ENCODE measurements at regions not wholly inside any gene's neighbourhood (a gene's known extent, or its start where the extent isn't known, plus 50 kb on each side); places are given as distances from the start of the nearest gene placed in this dataset.
"Not testable (repeated sequence)": the region's sequence is repeated elsewhere in the genome, so short reads cannot be mapped to it uniquely, and the experiment has no call there.

DNA sequence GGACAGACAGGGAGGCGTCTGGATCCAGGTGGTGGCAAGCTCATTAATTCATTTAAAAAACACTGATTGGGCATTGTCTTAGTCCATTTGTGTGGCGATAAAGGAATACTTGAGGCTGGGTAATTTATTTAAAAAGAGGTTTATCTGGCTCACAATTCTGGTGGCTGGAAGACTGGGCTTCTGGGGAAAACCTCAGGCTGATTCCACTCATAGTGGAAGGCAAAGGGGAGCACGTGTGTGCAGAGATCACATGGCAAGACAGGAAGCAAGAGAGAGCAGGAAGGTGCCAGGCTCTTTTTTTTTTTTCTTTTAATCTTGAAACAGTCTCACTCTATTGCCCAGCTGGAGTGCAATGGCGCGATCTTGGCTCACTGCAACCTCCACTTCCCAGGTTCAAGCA, 100.2 kb upstream of the METTL14 start:
- Histone ChIP-seq H3K27ac (no peak overlapping the region), H3K4me3 (no peak overlapping the region)

- Histone ChIP-seq H3K27ac (peak overlapping the region in 1 of 21 experiments; percentile 23), H3K4me3 (no peak overlapping the region)
Measured at GRCh38 chr4:118586357-118586790, 98.8 kb upstream of the METTL14 start.

DNA sequence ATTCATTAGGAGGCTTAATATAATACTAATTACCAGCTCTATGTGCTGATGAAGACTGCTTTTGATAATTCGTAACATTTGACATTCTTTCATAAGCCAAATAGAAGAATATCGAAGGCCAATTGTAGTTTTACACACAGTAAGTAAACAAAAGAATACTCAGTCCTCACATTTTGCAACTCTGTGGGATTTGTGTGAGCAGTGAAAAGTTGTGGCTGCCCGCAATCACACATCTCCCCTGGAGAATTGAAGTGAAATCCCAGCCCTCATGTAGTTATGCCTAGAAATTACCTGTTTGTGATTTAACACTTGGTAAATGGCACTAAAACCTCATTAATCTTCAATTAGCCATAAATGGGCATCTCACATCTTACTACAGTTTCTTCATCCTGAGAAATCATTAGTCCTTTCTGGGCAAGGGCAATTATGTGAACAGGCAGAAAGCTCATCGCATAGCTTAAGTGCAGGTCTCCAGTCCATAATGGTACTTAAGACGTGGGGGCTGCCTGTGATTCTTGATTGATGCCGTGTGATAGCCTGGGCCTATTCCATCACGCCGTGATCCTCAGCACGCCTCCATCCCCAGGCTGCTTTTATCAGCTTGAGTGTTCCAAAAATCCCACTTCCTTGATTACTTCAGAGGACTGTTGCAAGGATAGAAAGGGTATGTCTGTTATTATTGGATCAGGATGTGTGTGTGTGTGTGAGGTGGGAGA, 97.9 kb upstream of the METTL14 start:
- Histone ChIP-seq H3K27ac (no peak overlapping the region), H3K4me3 (no peak overlapping the region)

- Histone ChIP-seq H3K27ac (no peak overlapping the region), H3K4me3 (no peak overlapping the region)
Measured at GRCh38 chr4:118587946-118588345, 97.2 kb upstream of the METTL14 start.

DNA sequence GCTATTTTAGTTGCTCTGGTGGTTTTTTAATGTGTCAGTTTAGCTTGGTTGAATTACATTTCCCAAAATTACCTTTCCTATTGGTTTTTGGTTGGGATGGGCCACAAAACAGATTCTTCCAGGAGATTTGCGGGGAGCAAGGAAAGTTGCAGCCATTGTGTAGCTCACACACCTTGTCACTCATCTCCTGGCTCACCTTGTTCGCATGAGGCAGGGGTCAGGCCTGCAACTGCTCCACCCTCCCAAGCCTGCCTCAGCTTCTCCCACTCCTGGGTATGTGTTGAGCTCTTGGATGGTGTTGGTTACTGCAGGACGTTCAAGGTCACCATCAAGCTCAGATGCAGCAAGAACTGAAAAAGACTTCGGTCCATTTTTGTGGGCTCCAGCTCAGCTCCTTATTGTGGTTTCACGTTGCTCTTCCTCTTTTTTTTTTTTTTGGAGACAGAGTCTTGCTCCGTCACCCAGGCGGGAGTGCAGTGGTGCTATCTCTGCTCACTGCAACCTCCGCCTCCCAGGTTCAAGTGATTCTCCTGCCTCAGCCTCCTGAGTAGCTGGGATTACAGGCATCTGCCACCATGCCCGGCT, 95.6 kb upstream of the METTL14 start:
- Histone ChIP-seq H3K4me3 (no peak overlapping the region), H3K27ac (no peak overlapping the region)

DNA sequence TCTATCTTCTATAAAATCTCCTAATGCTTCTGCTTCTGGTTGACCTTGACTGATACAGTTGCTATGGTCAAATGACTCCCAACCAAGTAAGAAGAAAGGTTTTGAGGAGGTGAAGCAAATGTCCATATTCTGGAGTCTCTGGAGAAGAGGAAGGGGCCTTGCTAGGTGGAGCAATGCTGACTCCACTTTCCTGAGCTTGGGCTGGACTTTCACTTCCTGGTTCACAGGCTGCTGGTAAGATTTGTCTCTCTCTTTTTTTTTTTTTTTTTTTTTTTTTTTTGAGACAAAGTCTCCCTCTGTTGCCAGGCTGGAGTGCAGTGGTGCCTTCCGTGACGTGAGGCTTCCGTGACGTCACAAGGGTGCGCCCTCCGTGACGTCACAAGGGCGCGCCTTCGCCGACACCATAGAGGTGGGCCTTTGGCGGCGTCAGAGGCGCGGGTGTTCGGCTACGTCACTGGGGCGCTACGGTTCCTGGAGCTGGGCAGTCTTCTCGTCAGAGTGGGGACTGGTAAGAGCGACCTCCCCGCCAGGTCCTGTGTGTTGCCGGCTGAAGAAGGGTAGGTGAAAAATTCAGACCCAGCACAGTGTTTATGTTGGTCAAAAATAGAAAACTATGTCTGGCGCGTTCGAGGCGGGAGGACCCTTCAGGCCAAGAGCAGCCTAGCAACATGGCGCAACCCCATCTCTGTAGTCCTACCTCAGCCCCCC, 93.7 kb upstream of the METTL14 start:
- H3K27ac ChIP-seq = peak overlapping the region in 19 of 21 experiments; percentile 47 to 91 (median 83)

GRCh38 chr4:118592289-118592688, 92.9 kb upstream of the METTL14 start:
- peak overlapping the region in 16 of 21 experiments; percentile 64 to 91 (median 84) for H3K27ac ChIP-seq
- peak overlapping the region; percentile 42 to 60 (median 53) for H3K4me3 ChIP-seq

More for the DNA sequence above, 93.7 kb upstream of the METTL14 start:
- peak overlapping the region; percentile 42 to 60 (median 53) for H3K4me3 ChIP-seq

DNA sequence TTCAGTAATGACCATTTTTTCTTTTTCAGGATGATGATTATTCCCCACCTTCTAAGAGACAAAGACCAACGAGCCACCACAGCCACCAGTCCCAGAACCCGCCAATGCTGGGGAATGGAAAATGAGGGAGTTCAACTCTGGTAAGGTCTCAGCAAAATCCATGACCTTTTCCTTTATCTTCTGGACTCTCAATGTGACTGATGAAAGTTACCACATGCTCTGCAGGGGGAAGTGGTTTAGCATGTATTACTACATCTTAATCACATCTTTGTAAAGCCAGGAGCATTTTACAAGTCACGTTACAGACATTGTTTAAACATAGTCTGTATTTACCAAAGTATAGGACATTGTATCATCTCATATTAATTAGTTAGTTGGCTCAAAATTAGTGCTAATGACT, 89.3 kb upstream of the METTL14 start:
- H3K27ac ChIP-seq, H3K4me3 ChIP-seq: not testable (repeated sequence)

- not testable (repeated sequence) for H3K27ac ChIP-seq, H3K4me3 ChIP-seq
Measured at GRCh38 chr4:118625097-118625496, 60.1 kb upstream of the METTL14 start.

DNA sequence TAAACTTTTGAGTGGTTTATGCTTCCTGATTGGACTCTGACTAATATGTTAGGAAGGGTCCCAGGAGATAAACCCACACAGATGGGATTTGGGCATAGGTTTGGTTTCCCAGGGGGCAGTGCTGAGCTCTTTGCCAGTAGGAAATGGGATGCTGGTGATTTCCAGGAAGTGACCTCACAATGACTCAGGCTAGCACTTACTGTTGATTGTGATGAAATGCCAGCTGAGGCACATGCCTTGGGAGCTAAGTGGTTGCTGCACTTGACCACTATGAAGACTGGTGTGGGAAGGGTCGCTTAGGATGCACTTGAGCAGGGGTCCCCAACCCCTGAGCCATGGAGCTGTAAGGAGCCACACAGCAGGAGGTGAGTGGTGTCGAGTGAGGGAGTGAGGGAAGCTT, 55.5 kb upstream of the METTL14 start:
- not testable (repeated sequence) for H3K27ac ChIP-seq

DNA sequence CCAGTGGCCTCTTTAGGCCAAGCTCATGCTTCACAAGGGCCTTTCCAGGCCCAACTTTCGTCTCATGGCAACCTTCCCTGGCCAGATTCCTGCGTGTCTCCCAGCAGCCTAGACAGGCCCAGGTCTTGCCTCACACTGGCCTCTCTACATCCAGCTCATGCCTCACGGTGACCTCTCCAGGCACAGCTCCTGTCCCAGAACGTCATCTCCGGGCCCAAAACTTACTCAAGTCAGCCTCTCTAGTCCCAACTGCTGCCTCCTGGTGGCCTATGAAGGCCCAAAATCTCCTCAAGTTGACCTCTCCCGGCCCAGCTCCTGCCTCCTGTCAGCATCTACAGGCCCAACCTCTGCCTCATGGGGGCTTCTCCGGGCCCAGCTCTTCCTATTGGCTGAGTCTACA, 54.3 kb upstream of the METTL14 start:
- peak overlapping the region in 1 of 21 experiments; percentile 6 for H3K27ac ChIP-seq
- not testable (repeated sequence) for H3K4me3 ChIP-seq

More for the DNA sequence above, 55.5 kb upstream of the METTL14 start:
- not testable (repeated sequence) for H3K4me3 ChIP-seq

GRCh38 chr4:118631321-118632050, 53.7 kb upstream of the METTL14 start:
- H3K4me3 ChIP-seq = not testable (repeated sequence)
- H3K27ac ChIP-seq = peak overlapping the region in 1 of 21 experiments; percentile 6

GRCh38 chr4:118633476-118633875, 51.7 kb upstream of the METTL14 start:
- not testable (repeated sequence) for H3K4me3 ChIP-seq

GRCh38 chr4:118634126-118634875, 50.9 kb upstream of the METTL14 start:
- not testable (repeated sequence) for H3K4me3 ChIP-seq, H3K27ac ChIP-seq

More at GRCh38 chr4:118633476-118633875, 51.7 kb upstream of the METTL14 start:
- not testable (repeated sequence) for H3K27ac ChIP-seq

Measured in skin epidermis (tissue), 12 donors.